ENCODE measurements at regions not wholly inside any gene's neighbourhood (a gene's known extent, or its start where the extent isn't known, plus 50 kb on each side); places are given as distances from the start of the nearest gene placed in this dataset.
"Not testable (repeated sequence)": the region's sequence is repeated elsewhere in the genome, so short reads cannot be mapped to it uniquely, and the experiment has no call there.

DNA sequence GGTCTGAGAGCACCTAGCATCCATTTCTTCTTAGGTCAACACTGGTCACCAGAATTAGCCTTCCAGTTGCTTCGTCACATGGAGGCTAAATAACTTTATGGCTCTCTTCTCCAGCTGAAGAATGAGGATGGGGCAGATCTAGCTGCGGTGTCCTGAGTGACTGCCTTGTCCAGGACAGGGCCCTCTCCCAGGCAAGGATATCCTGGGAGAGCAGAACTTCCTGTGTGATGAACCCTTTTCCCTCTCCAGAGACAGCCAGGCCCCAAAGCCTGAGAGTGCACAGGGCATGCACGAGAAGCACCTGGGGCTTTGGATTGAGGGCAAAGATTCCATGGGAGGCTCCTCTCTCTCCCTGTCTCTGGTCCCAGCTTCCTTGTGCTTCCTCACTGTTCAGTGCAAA lies 108.2 kb upstream of the MAMLD1 start:
- no peak for DNase-seq

DNA sequence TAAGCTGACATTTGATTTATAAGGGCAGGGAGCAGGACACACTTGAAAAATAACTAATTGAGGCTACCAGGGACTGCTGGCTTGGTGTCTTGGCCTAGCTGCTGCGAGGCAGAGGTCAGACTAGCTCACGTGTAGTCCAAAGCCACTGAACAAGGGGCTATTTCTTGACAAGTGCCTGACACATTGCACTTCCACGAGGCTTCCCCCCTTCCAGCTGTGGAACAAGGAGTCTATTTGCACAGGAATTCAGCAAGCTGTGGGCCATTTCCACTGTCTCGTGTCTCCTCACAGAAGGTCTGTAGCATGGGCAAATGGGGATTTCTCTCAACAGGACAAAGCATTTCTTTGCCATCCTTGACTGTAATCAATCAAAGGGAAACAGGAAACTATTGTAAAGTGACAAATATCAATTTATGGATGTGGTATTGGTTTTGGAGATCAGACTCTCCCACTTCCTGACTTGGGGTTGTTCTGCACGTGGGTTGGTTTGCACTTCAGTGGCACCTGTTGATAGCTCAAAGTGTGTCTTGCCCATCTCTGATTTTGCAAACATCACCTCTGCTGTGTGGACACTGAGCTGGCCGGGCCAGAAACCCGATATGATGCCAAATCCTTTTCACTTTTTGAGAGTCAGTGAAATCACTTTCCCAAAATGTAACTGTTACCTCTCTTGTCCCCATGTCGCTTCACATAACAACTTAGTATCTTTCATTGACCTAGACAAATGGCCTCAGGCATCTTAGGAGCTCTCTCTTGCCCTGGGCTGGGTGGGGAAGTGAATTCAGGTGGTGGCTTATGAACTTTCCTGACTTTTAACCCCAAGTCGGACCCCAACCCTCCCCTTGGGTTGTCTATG lies 107.4 kb upstream of the MAMLD1 start:
- no peak for DNase-seq

DNA sequence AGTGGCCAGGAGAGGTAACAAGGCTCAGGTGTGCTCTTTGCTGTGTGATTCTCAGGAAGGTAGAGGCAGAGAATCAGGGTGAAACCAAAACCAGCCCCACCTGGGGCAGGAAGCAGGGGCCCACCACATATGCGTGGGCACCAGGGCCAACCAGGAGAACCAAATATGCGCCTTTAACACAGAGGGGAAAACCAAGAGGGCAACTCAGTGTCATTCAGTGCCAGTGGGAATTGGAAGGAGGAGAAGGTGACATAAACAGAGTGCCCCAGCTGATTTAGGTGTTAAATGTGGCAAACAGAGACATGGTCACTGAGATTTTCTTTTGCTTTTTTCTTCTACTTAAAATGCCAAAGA lies 106.8 kb upstream of the MAMLD1 start:
- DNase-seq = no peak

DNA sequence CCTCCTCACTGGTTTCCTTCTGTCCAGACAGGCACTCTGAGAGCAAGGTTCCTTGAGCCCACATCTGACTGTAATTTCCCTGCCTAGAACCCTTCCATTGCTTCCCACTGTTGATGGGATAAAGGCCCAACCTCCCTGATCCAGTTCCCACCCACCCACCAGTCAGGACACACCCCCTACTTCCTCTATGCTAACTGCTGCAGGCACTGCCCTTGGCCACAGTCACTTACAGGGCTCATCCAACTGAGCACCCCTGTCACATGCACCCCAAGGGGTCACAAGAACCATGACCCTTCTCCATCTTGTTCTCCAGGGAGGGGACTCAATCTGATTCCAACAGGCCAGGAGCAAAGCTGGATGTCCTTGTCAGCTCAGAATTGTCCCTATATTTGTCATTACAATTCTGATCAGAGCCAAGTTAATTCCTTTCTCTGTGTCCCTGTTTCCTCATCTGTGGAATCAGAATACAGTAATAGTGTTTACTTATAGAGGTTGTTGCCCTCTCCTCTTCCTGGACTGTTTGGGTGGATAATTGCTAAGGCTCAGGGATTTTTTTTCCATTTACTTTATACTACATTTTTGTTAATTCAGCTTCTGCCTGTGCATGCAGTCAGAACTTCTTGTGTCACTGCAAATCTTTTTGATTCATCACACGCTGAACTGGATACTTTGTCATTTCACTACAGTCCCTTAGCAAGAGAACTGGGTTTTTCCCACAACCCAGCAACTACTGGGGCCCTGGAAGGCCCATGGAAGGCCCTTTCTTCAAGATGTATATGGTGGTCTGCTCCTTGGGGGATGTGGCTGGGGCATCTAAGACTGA lies 105.6 kb upstream of the MAMLD1 start:
- no peak for DNase-seq

DNA sequence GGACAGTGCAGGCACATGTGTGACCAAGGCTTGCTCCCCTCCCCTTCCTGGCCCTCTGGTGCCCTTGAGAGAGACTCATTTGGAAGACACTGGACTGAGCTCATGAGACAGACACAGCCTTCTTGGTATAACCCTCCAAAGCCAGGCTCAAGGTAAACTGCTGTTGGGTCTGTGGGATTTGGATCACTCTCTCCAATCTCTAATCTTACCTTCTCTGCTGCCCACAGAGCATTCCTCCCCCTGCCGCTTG lies 105.0 kb upstream of the MAMLD1 start:
- no peak for DNase-seq

DNA sequence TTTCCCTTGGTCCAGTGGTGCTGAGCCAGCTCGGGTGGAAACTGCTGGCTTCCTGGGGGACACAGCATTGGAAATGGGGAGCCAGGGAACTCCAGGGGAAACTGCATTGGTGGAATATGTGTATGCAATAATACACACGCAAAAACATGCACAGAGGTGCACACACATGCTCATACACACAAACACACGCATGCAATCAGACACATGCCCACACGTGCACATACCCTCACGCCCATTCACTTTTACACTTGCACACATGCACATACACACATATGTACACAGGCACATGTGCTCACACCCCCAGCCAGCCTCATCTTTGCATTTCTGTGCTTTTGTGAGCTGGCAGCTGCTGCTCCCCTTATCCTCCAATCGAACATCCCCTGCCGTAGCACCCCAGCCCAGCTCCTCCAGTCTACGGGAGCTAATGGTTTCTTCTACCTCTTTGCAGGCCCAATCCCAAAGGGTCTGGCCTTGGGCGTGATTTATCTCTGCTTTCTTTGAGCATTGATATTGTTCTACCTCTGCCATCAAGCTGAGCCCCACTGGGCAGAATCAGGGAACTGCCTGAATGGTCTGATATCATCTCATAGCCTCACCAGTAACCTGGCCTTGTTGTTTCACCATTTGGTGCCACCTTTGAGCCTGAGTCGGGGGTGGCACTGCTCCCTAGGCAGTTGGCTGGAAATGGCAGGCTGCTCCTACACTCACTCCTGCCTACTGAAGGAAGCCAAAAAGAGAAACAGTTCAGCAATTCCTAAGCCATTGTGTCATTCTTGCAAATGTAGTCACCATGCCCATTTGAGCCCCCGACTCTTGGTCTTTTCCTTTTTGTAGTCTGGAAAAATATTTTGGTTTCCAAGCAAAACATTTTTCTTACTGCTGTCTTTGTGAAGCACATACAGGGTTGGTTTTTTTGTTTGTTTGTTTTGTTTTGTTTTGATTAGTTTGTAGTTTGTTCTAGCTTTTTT lies 104.4 kb upstream of the MAMLD1 start:
- DNase-seq = no peak

DNA sequence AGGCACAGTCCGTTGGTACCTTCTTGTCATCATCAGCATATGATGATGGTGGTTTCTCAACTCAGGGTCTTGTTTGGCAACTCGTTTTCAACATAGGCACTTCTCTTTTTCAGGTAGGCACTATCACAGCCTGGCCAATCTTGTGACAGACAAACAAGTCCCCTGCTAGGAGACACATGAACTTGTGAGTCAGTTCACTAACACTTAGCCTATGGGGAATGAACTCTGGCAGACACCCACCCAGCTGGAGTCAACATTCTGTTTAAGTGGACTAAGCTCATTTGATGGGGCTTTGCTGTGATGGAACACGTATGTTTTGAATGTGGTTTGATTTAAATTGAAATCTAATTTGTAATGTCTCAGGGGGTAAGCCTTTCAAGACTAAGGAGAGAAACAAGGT lies 100.7 kb upstream of the MAMLD1 start:
- DNase-seq = no peak

DNA sequence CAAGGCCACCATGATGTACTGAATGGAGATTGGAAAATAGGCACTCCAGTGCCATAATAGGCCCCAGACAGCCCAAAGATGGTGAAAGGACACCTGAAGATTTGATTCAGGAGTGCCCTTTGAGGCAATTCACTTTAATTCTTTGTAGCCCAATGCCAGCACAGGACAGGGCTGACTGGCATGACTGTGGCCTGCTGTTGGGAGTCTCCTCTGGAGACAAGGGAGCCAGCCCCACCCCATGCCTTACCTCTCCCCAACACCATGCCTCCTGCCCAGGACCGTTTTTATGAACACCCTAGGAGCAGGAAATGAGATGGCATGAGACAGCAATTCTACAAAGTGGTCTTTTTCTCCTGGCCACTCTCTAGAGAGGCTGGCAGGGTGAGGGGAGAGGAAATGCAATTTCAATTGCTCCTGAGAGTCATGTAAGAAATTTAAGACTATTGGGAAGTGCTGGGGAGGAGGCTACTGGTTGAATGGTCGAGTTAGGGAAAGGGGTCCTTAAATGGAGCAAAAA lies 94.2 kb upstream of the MAMLD1 start:
- no peak for DNase-seq

DNA sequence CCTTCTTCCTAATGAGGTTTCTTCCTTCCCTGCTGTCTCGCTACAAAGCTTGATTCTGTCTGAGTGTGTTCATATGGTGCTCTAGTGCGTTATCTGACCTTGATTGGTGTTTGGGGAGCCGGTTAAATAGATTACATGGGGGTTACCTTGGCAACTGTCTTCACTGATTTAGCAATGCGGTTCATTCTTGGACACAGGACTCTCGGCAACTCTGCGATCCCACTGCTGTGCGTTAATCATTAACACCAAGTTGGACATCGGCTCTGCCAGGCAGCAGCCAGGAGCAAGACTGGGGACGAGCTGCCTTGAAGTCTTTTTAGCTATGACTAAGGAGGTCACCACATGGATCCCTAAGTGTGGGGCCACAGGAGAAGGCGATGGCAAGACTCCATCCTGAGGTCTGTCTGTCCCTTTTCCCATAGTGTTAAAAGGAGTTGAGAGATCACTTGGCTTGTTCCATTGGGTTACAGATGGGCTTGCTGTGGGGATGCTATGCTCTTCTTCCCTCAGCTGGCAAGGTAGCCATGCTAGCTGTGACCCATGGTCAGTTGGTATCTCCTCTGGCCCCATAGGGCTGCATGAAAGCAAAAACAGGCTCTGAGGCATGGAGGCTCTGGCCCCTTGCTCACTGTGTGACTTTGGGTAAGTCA lies 93.4 kb upstream of the MAMLD1 start:
- DNase-seq = no peak

DNA sequence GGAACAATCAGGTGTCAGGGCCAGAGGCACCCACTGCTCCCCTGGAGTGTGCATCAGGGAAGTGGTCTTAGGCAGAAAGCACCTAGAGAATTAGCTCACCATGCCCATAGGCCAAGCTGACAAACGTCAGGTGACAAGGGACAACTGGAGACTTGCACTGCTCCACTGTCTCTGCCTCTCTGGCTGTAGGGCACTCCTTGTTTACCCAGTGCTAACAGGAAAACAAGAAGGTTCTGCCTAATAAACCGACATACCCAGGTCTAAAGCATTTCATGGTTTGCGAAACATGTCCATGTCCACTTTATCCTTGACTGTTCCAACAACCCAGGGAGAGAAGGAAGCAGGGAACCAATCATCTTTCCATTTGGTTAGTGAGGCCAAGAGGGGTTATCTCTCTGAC lies 92.5 kb upstream of the MAMLD1 start:
- DNase-seq = no peak

DNA sequence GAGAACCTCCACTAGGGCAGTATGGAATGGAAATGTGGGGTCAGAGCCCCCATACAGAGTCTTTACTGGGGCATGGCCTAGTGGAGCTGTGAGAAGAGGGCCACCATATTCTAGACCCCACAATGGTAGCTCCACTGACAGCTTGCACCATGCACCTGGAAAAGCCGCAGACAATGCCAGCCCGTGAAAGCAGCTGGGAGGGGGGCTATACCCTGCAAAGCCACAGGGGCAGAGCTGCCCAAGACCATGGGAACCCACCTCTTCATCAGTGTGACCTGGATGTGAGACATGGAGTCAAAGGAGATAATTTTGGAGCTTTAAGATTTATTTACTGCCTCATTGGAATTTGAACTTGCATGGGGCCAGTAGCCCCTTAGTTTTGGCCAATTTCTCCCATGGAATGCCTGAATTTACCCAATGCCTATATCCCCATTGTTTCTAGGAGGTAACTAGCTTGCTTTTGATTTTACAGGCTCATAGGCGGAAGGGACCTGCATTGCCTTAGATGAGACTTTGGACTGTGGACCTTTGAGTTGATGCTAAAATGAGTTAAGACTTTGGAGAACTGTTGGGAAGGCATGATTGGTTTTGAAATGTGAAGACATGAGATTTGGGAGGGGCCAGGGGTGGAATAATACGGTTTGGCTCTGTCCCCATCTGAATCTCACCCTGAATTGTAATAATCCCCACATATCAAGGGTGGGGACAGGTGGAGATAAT lies 89.4 kb upstream of the MAMLD1 start:
- not testable (repeated sequence) for DNase-seq

DNA sequence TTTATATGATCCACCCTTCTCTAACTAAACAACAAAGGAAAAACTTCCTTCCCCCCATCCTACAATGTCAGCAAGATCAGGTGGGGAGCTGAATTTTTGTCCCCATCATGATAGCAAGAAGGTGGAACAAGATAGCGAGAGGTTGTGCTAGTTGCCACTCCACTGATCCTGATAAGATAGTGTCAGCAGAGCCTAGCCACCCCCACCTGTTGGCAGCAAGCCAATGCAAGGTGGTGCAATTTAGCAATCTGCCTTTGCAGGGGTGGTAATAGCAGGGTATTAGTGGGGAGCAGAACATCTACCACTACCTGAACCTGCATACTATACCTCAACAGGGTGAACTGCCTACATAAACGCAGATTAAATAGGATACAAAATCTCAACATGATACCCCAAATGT lies 80.2 kb upstream of the MAMLD1 start:
- no peak for DNase-seq

DNA sequence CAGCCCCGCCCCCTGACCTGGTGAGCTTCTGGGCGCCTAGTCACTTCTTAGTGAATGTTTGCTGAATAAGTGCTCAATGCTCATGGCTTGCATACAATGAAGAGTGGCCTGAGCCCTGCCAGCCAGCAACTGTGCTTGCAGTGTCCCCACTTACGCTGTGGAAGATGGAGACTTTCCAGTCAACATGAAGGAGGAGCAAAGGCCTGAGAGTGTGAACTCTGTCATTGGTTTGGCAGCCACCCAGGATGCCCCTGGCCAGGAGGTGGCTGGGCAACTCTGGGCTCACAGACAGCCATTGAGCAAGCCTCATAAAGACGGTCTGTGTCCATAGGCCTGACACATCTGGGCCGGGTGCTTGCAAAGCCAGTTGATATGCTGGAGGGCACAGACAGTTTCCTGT lies 72.1 kb upstream of the MAMLD1 start:
- no peak for DNase-seq

DNA sequence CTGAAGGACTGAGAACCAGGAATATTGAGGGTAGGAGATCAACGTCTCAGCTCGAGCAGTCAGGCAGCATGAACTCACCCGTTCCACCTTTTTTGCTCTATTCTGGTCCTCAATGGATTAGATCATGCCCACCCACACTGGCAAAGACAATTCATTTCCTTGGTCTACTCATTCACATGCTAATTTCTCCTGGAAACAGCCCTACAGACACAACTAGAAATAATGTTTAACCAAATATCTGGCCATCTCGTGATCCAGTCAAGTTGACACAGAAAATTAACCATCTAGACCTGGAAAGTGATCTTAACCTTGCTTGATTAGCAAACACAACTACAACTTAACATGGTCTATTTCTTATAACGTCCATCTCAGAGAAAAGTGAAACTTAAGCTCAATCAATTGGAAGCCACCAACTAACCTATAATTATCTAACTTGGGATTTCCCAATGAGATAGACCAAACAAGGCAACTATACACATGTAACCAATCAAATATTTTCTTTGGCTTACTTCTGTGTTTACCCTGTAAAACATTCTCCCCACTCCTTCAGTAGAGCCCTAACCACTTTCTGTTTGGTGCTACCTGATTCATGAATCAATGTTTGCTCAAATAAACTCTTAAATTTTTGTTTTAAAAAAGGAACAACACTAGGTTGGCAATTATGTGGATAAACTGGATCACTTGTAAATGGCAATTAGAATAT lies 69.7 kb upstream of the MAMLD1 start:
- no peak for DNase-seq

DNA sequence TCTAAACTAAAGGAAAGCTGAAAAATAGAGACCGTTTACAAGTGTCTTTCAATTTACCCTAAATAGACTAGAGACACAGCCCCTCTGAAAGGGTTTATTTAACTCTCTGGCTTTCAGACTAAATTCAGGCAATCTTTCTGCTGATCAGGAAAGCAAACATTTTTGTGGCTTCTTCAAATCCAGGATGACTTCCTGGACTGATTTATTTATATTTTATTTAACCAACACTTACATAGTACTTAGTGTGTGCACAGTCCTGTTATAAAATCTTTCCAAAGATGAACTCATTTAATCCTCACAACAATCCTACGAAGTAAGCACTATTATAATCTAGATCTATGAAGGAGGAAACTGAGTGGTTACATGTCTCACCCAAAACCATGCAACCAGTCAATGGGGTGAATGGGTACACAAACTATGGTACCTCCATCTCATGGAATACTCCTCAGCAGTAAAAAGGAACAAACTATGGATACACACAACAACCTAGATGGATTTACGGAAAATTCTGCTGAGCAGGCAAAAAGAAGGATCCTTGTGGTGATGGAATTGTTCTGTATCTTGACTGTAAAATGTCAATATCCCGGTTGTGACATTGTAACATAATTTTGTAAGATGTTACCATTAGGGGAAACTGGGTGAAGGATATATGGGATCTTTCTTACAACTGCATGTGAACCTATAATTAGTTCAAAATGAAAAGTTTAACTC lies 64.1 kb upstream of the MAMLD1 start:
- DNase-seq = no peak

DNA sequence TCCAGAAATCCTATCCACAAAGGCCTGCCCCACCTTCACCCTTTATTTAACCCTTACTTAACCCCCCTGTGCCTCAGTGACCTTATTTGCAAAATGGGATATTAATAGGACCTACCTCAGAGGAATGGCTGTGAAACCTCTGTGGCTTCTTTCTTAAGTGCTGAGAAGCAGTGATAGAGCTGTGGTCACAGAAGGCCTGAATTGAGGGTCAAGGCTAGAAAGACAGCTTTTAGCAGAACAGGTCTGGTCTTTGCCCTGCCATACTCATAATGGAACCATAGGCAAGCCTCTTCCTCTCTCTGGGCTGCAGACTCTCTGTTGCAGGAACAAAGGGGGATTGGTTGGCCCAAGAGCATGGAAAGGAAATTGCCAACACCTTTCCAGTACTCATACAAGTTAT lies 63.5 kb upstream of the MAMLD1 start:
- DNase-seq = no peak

DNA sequence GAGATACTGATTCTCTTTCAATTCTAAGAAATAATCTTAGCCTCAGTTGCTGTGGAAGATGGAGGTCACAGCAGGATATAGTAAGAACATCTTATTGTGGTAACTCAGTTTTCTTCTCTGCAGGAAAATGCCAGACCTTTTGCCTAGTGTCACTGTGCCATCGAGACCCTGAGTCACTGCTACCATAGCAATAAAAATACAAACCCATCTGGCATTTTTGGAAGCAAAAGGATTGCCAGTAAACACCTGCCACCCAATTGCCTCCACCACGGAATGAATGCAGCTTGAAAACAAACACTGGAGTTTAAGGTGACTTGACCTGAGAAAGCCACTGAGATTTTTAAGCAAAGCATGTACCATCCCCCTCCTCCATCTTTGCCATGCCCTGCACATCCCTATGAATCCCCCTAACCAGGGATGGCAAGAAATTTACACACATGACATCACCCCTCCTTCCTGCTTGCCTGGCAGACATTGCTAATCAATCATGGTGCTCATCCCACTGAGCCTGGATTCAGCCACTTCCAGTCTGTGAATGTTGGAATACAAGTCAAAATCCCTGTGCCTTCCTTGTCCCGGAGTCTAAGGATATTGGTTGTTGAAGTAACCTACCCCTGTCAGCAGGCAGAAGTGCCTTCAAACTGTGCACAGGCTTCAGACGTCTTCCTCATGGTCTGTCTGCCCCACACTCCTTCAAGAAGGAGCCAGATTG lies 59.6 kb upstream of the MAMLD1 start:
- no peak for DNase-seq

DNA sequence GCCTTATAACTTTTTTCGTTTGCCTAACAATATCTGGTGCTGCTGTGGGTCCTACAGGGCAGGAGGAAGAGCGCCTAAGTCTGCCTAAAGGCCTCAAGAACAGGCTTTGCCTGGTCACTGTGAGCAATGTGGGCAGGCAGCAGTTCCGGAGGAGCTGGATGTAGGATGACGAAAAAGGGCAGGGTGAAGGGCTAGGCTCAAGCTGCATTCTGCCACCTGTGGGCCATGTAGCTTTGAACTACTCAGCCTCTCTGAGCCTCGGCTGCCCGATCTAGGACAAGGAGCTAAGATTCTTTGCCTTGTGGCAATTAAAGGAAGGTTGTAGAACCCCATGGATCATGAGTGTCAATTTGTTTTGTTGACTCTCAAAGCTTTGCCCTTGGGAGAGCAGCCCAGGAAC lies 57.1 kb upstream of the MAMLD1 start:
- no peak for DNase-seq

DNA sequence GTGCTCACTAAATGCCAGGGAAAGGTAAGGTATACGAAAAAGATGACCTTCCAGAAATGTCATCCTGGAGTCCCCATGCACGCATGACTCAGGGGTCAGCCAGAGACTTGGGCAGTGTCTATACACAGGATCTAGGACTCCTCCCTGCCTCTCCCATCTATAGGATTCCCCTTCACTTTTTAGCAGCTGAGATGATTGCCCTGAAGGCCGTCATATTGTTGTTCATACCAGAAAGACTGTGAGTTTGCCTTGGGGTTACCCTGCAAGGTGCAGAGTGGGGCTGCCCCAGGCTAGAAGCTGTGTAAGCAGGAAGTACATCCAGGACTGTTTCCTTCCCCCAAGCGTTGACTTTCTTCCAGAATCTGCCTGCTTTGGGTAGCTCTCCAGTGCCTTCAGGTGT lies 55.1 kb upstream of the MAMLD1 start:
- no peak for DNase-seq

DNA sequence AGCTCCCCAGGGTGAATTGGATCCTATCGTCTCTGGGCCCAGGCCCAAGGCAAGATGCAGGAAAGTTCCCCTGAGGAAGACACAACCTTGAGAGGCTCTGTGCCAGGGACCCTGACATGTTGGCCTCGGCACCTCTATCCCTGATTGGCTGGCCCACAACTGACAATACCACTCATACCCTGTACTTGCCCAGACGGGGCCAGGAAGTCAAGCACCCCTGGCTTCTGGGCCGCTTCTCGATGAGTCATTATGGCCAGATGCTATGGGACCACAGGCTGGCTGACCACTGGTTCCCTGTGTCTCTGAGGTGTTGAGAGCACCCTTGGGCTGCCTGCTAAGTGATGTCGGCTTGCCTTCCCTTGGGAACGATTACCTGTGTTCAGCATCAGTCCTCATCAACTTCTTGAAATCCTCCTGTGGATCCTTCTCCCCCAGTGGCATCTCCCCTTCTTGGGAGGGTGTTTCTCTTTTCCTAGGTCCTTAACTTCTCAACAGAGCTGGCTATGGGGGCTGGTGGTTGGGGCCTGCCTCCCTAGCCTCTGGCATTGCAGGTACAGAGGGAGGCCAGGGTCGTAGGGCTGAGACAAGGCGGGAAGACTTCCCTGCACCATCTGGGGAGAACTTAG lies 54.5 kb upstream of the MAMLD1 start:
- DNase-seq = no peak

Measured in activated naive CD4-positive, alpha-beta T cell treated with anti-CD3 and anti-CD28 coated beads, Interleukin-2, amount 50 U/mL, for 16 hours (primary cell).